ENCODE measurements at regions not wholly inside any gene's neighbourhood (a gene's known extent, or its start where the extent isn't known, plus 50 kb on each side); places are given as distances from the start of the nearest gene placed in this dataset.

DNA sequence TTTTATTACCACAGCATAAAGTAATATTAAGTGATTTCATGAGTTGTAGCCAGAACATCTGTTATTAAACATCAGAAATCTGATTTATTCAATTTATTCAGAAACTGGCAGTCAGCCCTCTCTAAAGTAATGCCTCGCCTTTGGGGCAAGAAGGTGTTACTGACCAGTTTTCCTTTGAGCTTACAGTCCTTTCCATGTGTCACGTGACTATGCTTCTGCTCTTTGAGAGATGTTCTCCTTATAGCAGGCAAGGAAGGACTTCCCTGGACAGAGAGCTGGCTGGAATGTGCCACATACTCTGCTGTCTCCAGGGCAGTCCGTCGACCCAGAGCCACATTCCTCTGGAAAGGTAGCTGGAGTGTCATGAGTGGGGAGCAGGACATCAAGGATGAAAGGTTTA, 119.7 kb downstream of the RDH14 start:
- TF ChIP-seq, protein P1, sequence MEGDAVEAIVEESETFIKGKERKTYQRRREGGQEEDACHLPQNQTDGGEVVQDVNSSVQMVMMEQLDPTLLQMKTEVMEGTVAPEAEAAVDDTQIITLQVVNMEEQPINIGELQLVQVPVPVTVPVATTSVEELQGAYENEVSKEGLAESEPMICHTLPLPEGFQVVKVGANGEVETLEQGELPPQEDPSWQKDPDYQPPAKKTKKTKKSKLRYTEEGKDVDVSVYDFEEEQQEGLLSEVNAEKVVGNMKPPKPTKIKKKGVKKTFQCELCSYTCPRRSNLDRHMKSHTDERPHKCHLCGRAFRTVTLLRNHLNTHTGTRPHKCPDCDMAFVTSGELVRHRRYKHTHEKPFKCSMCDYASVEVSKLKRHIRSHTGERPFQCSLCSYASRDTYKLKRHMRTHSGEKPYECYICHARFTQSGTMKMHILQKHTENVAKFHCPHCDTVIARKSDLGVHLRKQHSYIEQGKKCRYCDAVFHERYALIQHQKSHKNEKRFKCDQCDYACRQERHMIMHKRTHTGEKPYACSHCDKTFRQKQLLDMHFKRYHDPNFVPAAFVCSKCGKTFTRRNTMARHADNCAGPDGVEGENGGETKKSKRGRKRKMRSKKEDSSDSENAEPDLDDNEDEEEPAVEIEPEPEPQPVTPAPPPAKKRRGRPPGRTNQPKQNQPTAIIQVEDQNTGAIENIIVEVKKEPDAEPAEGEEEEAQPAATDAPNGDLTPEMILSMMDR (IDR thresholded peaks at IDR 0.05): no peak
- TF ChIP-seq POLR2A (IDR thresholded peaks at IDR 0.05): no peak
- no peak for DNase-seq
- Histone ChIP-seq H3K27ac (no peak overlapping the region), H3K27me3 (no peaks in the 10 kb centered on the region), H3K36me3 (no peaks in the 10 kb centered on the region), H3K9me3 (no peaks in the 10 kb centered on the region), H3K4me3 (no peak overlapping the region), H3K4me1 (peaks cover 0 to 22% (median 0%) of the 10 kb centered on the region in 12 donors)
- intact Hi-C loops (cut with DNase I): no loop called here
- no peak for ATAC-seq
- 80 to 86% (median 84%) methylated on average over 4 of the region's 4 CpGs for WGBS, 4 donors

DNA sequence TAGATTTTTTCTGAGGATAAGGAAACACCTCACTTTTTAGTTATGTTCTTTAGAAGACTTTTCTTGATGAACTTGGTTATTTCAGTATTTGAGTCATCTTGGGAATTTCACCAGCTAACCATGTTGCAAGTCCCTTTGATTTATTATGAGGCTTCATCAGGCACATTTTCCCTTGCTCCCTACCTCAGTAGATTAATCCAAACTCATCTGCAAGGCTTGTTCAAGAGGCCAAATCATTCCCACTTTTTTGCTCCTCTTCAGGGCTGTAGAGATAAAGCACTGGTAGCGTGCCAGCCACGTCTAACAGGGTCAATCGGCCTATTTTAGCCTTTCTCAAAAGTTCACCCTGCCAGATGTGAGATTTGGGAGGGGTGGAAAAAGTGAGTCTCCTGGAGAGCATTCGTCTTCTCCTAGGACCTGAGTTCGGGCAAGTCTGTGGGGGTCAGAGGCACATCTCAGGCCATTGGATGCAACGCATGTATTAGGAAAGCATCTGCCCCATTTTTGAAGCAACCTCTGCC, 120.3 kb downstream of the RDH14 start:
- Histone ChIP-seq H3K4me3 (no peak overlapping the region), H3K27me3 (no peaks in the 10 kb centered on the region), H3K27ac (no peak overlapping the region), H3K9me3 (no peaks in the 10 kb centered on the region), H3K36me3 (no peaks in the 10 kb centered on the region), H3K4me1 (peaks cover 0 to 20% (median 0%) of the 10 kb centered on the region in 12 donors)
- TF ChIP-seq POLR2A (IDR thresholded peaks at IDR 0.05): no peak
- TF ChIP-seq, protein P1 (IDR thresholded peaks at IDR 0.05): no peak
- WGBS, 4 donors: 78 to 87% (median 84%) methylated on average over 6 of the region's 6 CpGs
- intact Hi-C loops (cut with DNase I): no loop called here
- DNase-seq (no peak), ATAC-seq (no peak)

DNA sequence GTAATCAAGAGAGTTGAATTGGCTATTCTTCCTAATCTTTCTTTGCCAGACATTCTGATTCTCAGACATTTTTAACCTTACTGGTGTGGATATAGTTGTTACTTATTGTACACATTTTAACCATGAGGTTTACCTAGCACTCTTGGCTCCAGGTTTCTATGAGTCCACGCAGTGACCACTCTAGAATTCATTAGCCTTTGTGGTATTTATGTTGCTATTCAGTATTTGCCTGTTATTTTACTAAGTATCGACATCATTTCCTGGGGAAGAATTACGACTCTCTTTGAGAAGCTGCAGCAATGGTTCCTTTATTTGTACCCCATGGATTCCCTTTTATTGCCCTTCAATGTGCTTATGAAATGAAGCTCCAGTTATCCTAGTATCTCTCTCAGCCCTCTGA, 120.7 kb downstream of the RDH14 start:
- WGBS, 4 donors: 74 to 80% (median 78%) methylated on average over 3 of the region's 3 CpGs
- no peak for ATAC-seq
- intact Hi-C loops (cut with DNase I): loop anchor here in 9 of 10 donors (5.0 to 10.0 kb wide), 6 partner anchors 303 to 1425 kb away; partner anchors contain the start of gene OSR1 (in 1 of the 9)
- H3K9me3 ChIP-seq: no peaks in the 10 kb centered on the region
- no peak for DNase-seq
- H3K4me3 ChIP-seq: no peak overlapping the region
- TF ChIP-seq, protein P1 (IDR thresholded peaks at IDR 0.05): no peak
- TF ChIP-seq POLR2A (IDR thresholded peaks at IDR 0.05): no peak
- H3K4me1 ChIP-seq: peaks cover 0 to 16% (median 0%) of the 10 kb centered on the region in 12 donors
- no peak overlapping the region for H3K27ac ChIP-seq
- no peaks in the 10 kb centered on the region for H3K27me3 ChIP-seq
- H3K36me3 ChIP-seq: no peaks in the 10 kb centered on the region

DNA sequence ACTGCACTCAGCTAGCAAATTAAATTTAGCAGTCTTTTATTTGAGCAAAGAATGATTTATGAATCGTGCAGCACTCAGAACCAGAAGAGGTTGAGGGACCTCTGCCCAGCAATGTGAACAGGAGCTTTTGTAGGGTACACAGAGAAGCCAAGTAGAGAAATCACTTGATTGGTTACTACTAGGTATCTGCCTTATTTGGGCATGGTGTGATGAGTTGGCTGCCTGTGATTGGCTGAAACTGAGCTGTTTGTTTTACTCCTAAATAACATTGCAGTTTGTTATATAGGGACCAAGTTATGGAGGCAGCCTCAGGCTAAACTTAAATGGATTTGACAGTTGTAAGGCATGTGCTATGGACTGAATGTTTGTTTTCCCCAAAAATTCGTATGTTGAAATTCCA, 122.5 kb downstream of the RDH14 start:
- DNase-seq: no peak
- ATAC-seq: no peak
- Histone ChIP-seq H3K4me1 (peaks cover 0 to 16% (median 0%) of the 10 kb centered on the region in 12 donors), H3K27ac (no peak overlapping the region), H3K27me3 (no peaks in the 10 kb centered on the region), H3K9me3 (no peaks in the 10 kb centered on the region), H3K4me3 (no peak overlapping the region), H3K36me3 (no peaks in the 10 kb centered on the region)
- TF ChIP-seq, protein P1 (IDR thresholded peaks at IDR 0.05): no peak
- no peak for TF ChIP-seq POLR2A (IDR thresholded peaks at IDR 0.05)
- WGBS, 4 donors: 78 to 96% (median 85%) methylated on average over 2 of the region's 2 CpGs
- intact Hi-C loops (cut with DNase I): loop anchor here in 9 of 10 donors (5.0 to 10.0 kb wide), 6 partner anchors 304 to 1427 kb away; partner anchors contain the start of gene OSR1 (in 1 of the 9)
